Ishikawa (cell line): ENCODE measurements at regions not wholly inside any gene's neighbourhood (a gene's known extent, or its start where the extent isn't known, plus 50 kb on each side); places are given as distances from the start of the nearest gene placed in this dataset.

Experiments used
- EGR1 ChIP-seq: IDR thresholded peaks from 2 replicates; pipeline ENCODE4 v1.6.1; 2012
- EP300 ChIP-seq: IDR thresholded peaks from 2 replicates; pipeline ENCODE4 v1.6.1; 2012; ENCODE audit warnings: borderline replicate concordance

- TF ChIP-seq EP300 (no peak), EGR1 (no peak)
Measured at GRCh38 chr4:71930459-71930858, 101.3 kb upstream of the NPFFR2 start.
